Glutamatergic neuron (in vitro differentiated cells): ENCODE measurements at regions not wholly inside any gene's neighbourhood (a gene's known extent, or its start where the extent isn't known, plus 50 kb on each side); places are given as distances from the start of the nearest gene placed in this dataset.

Source experiments
- DNase-seq: peaks from one replicate; pipeline ENCODE4 v3.0.0; 2022
- H3K27ac Mint-ChIP-seq: one replicate; pipeline ENCODE4 v1.8.0; 2020; ENCODE audit warnings: mild to moderate bottlenecking, mixed read lengths, inconsistent platforms; ENCODE audit not compliant: unreplicated experiment
- H3K27me3 Mint-ChIP-seq: one replicate; pipeline ENCODE4 v1.8.0; 2020; ENCODE audit warnings: mild to moderate bottlenecking, moderate library complexity, mixed read lengths, inconsistent platforms; ENCODE audit not compliant: unreplicated experiment
- H3K36me3 Mint-ChIP-seq: one replicate; pipeline ENCODE4 v1.8.0; 2020; ENCODE audit warnings: mild to moderate bottlenecking, mixed read lengths, inconsistent platforms; ENCODE audit not compliant: unreplicated experiment
- H3K4me1 Mint-ChIP-seq: one replicate; pipeline ENCODE4 v1.8.0; 2020; ENCODE audit warnings: mild to moderate bottlenecking, low read depth, mixed read lengths, inconsistent platforms; ENCODE audit not compliant: unreplicated experiment
- H3K4me3 Mint-ChIP-seq: one replicate; pipeline ENCODE4 v1.8.0; 2020; ENCODE audit warnings: mild to moderate bottlenecking, mixed read lengths, inconsistent platforms; ENCODE audit not compliant: unreplicated experiment
- H3K9me3 Mint-ChIP-seq: one replicate; pipeline ENCODE4 v1.8.0; 2020; ENCODE audit warnings: mild to moderate bottlenecking, moderate library complexity, mixed read lengths, inconsistent platforms; ENCODE audit not compliant: unreplicated experiment
- CTCF ChIP-seq: fragments of 200-600 bp; sonication (generic); IDR thresholded peaks from one replicate; pipeline ENCODE4 v1.5.0; 2021; ENCODE audit not compliant: partially characterized antibody, unreplicated experiment

- Mint-ChIP-seq H3K27me3 (peaks cover 2% of the 10 kb centered on the region), H3K36me3 (peaks cover 6% of the 10 kb centered on the region), H3K27ac (no peak overlapping the region), H3K9me3 (no peaks in the 10 kb centered on the region), H3K4me3 (no peak overlapping the region), H3K4me1 (peaks cover 4% of the 10 kb centered on the region)
- no peak for TF ChIP-seq CTCF
- DNase-seq: no peak
Observed at GRCh38 chr3:53974324-53974723, 82.7 kb upstream of the SELENOK start.

- Mint-ChIP-seq H3K36me3 (peaks cover 6% of the 10 kb centered on the region), H3K9me3 (no peaks in the 10 kb centered on the region), H3K27me3 (peaks cover 2% of the 10 kb centered on the region), H3K4me1 (peaks cover 4% of the 10 kb centered on the region), H3K27ac (no peak overlapping the region), H3K4me3 (no peak overlapping the region)
- no peak for DNase-seq
- no peak for TF ChIP-seq CTCF
Observed at GRCh38 chr3:53973905-53974304, 82.2 kb upstream of the SELENOK start.

- H3K27ac Mint-ChIP-seq: no peak overlapping the region
- peaks cover 4% of the 10 kb centered on the region for H3K4me1 Mint-ChIP-seq
- no peak overlapping the region for H3K4me3 Mint-ChIP-seq
- H3K36me3 Mint-ChIP-seq: peaks cover 6% of the 10 kb centered on the region
- no peaks in the 10 kb centered on the region for H3K27me3 Mint-ChIP-seq
- no peak for DNase-seq
- H3K9me3 Mint-ChIP-seq: no peaks in the 10 kb centered on the region
- TF ChIP-seq CTCF: no peak
Observed at GRCh38 chr3:53970661-53971060, 79.0 kb upstream of the SELENOK start.

GRCh38 chr3:53969086-53969485 is 77.4 kb upstream of the SELENOK start:
- no peak for DNase-seq
- no peaks in the 10 kb centered on the region for H3K4me1 Mint-ChIP-seq
- H3K27ac Mint-ChIP-seq: no peak overlapping the region
- H3K36me3 Mint-ChIP-seq: peaks cover 6% of the 10 kb centered on the region
- H3K9me3 Mint-ChIP-seq: no peaks in the 10 kb centered on the region
- no peaks in the 10 kb centered on the region for H3K27me3 Mint-ChIP-seq
- H3K4me3 Mint-ChIP-seq: no peak overlapping the region
- TF ChIP-seq CTCF: no peak

GRCh38 chr3:53965291-53965690 is 73.6 kb upstream of the SELENOK start:
- Mint-ChIP-seq H3K4me1 (no peaks in the 10 kb centered on the region), H3K27me3 (peaks cover 2% of the 10 kb centered on the region), H3K4me3 (no peak overlapping the region), H3K27ac (no peak overlapping the region), H3K9me3 (no peaks in the 10 kb centered on the region), H3K36me3 (no peaks in the 10 kb centered on the region)
- no peak for TF ChIP-seq CTCF
- DNase-seq: no peak
